Mesothelial cell of epicardium (in vitro differentiated cells): ENCODE measurements at regions not wholly inside any gene's neighbourhood (a gene's known extent, or its start where the extent isn't known, plus 50 kb on each side); places are given as distances from the start of the nearest gene placed in this dataset.
"Not testable (repeated sequence)": the region's sequence is repeated elsewhere in the genome, so short reads cannot be mapped to it uniquely, and the experiment has no call there.

Source experiments
- DNase-seq, 2 experiments: peaks; one replicate each; pipeline ENCODE4 v3.0.0; 2021; ENCODE audit warnings: low spot score in 2 of 2; ENCODE audit not compliant: unreplicated experiment in 2 of 2
- H3K27ac Mint-ChIP-seq: 2 replicates; pipeline ENCODE4 v1.8.0; 2021; ENCODE audit warnings: mixed read lengths
- H3K27me3 Mint-ChIP-seq: 2 replicates; pipeline ENCODE4 v1.8.0; 2021; ENCODE audit warnings: low read depth, mixed read lengths
- H3K36me3 Mint-ChIP-seq: 2 replicates; pipeline ENCODE4 v1.8.0; 2021; ENCODE audit warnings: mixed read lengths
- H3K4me1 Mint-ChIP-seq: 2 replicates; pipeline ENCODE4 v1.8.0; 2021; ENCODE audit warnings: mixed read lengths
- H3K4me3 Mint-ChIP-seq: 2 replicates; pipeline ENCODE4 v1.8.0; 2021; ENCODE audit warnings: mild to moderate bottlenecking, moderate library complexity, mixed read lengths
- H3K9me3 Mint-ChIP-seq: 2 replicates; pipeline ENCODE4 v1.8.0; 2021; ENCODE audit warnings: mixed read lengths
- TF ChIP-seq, protein P1 (sequence below): fragments of 200-600 bp; sonication (generic); IDR thresholded peaks from one replicate; pipeline ENCODE4 v1.5.0; 2021; ENCODE audit warnings: antibody characterized with exemption; ENCODE audit not compliant: unreplicated experiment

DNA sequence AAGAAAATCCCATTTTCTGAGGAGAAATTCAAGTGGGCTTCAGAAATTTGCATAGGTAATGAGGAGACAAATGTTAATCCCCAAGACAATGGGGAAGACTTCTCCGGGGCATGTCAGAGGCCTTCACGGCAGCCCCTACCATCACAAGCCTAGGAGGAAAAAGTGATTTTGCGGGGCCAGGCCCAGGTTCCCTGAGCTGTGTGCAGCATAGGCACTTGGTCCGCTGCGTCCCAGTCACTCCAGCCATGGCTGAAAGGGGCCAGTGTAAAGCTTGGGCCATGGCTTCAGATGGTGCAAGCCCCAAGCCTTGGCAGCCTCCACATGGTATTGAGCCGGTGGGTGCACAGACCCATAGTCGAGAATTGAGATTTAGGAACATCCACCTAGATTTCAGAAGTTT, 570.7 kb downstream of the KCNA4 start:
- TF ChIP-seq, protein P1, sequence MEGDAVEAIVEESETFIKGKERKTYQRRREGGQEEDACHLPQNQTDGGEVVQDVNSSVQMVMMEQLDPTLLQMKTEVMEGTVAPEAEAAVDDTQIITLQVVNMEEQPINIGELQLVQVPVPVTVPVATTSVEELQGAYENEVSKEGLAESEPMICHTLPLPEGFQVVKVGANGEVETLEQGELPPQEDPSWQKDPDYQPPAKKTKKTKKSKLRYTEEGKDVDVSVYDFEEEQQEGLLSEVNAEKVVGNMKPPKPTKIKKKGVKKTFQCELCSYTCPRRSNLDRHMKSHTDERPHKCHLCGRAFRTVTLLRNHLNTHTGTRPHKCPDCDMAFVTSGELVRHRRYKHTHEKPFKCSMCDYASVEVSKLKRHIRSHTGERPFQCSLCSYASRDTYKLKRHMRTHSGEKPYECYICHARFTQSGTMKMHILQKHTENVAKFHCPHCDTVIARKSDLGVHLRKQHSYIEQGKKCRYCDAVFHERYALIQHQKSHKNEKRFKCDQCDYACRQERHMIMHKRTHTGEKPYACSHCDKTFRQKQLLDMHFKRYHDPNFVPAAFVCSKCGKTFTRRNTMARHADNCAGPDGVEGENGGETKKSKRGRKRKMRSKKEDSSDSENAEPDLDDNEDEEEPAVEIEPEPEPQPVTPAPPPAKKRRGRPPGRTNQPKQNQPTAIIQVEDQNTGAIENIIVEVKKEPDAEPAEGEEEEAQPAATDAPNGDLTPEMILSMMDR, result no peak
- Mint-ChIP-seq H3K4me1 (peaks cover 10% of the 10 kb centered on the region), H3K27me3 (no peaks in the 10 kb centered on the region), H3K36me3 (no peaks in the 10 kb centered on the region), H3K27ac (no peak overlapping the region), H3K9me3 (peaks cover 11% of the 10 kb centered on the region), H3K4me3 (no peak overlapping the region)
- DNase-seq, result no peak

DNA sequence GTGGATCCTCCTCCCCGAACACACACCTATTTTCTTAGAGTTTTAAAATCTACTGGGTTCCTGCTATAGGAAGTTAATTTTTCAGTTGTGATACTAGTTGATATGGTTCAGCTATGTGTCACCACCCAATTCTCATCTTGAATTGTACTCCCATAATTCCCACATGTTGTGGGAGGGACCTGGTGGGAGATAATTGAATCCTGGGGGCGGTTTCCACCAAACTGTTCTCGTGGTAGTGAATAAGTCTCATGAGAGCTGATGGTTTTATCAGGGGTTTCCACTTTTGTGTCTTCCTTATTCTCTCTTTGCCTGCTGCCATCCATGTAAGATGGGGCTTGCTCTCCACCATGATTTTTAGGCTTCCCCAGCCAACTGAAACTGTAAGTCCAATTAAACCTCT, 571.6 kb downstream of the KCNA4 start:
- not testable (repeated sequence) for H3K27me3 Mint-ChIP-seq, H3K27ac Mint-ChIP-seq
- H3K9me3 Mint-ChIP-seq, result peaks cover 11% of the 10 kb centered on the region

DNA sequence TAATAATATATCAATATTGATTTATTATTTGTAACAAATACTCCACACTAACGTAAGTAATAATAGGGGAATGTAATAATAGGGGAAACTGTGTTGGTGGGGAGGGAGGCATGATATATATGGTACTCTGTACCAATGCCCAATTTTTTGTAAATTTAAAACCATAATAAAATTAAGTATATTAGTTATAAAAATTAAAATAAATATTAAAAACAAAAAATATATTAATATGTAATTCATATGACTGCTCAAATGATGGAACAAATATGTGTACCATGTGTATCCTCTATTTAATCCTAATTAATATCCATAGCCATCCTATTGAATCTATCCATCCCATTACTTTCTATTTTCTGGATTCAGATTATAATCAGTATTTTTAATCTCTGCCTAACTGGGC, 578.0 kb downstream of the KCNA4 start:
- Mint-ChIP-seq H3K4me1 (peaks cover 6% of the 10 kb centered on the region), H3K4me3 (no peak overlapping the region), H3K9me3 (peaks cover 9% of the 10 kb centered on the region), H3K36me3 (no peaks in the 10 kb centered on the region), H3K27ac (no peak overlapping the region), H3K27me3 (peaks cover 5% of the 10 kb centered on the region)
- TF ChIP-seq, protein P1, result no peak
- DNase-seq, result no peak

More for the DNA sequence above, 571.6 kb downstream of the KCNA4 start:
- H3K4me3 Mint-ChIP-seq, H3K36me3 Mint-ChIP-seq, H3K4me1 Mint-ChIP-seq, DNase-seq: not testable (repeated sequence)

DNA sequence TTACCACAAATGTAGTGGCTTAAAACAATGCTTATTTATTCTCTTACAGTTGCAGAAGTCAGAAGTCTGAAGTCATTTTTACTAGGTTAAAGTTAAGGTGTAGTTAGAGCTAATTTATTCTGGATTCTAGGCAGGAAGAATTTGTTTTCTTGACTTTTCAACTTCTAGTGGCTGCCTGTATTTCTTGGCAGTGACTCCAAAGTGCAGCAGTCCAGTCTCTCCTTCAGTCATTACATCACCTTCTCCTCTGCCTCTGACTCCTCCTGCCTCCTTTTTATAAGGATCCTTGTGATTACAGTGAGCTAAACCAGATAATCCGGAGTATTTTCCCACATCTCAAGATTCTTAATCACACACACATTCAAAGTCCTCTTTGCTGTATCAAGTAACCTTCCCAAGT, 581.4 kb downstream of the KCNA4 start:
- TF ChIP-seq, protein P1, result no peak
- H3K4me3 Mint-ChIP-seq, result no peak overlapping the region
- H3K9me3 Mint-ChIP-seq, result peaks cover 4% of the 10 kb centered on the region
- peaks cover 6% of the 10 kb centered on the region for H3K4me1 Mint-ChIP-seq
- H3K27ac Mint-ChIP-seq, result no peak overlapping the region
- no peak for DNase-seq
- H3K27me3 Mint-ChIP-seq, result peaks cover 5% of the 10 kb centered on the region
- no peaks in the 10 kb centered on the region for H3K36me3 Mint-ChIP-seq

DNA sequence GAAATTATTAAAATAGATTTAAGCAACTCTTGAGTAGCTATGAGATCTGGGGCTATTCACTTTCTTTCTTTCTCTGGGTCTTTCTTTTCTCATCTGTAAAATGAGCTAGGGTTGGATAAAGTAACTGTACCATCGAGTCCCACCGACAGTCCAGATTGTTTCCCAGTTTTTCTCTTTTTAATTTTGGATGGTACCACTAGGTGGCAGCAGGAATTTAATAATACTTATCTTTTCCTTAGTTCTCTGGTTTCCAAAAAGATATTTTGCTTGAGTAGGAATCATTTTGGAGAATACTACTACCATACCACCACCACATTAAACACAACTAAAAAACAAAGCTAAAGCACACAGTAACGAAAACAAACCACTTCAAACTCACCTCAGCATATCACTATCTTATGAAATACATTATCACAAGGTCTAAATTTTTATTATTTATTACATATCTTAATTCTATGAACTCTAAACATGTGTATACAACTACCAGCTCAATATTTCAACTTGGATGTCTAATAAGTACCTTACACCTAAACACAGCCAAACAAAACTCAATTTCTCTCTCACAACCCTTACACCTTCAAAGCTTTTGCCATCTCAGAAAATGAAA, 584.0 kb downstream of the KCNA4 start:
- TF ChIP-seq, protein P1, result peak; percentile 91
- no peak for DNase-seq
- Mint-ChIP-seq H3K9me3 (peaks cover 8% of the 10 kb centered on the region), H3K27me3 (peaks cover 8% of the 10 kb centered on the region), H3K36me3 (no peaks in the 10 kb centered on the region), H3K27ac (no peak overlapping the region), H3K4me1 (peaks cover 6% of the 10 kb centered on the region), H3K4me3 (no peak overlapping the region)

DNA sequence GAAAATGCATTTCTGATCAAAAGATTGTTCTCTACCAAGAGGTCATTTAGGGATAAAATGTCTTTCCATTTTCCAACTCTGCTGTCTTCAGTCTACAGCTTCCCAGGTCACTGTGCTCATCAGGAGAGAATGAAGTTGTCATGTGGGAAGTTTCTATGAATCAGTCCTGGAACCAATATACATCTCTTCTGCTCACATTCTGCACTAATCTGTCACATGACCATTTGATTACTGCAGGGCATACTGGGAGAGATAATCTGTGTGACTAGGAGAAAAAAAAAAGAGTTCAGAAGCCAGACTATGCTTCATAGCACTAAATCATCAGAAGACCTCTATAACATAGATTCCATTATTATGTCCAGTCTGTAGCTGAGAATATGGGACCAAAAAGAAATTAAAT, 611.5 kb downstream of the KCNA4 start:
- Mint-ChIP-seq H3K27me3 (peaks cover 24% of the 10 kb centered on the region), H3K36me3 (no peaks in the 10 kb centered on the region)

More for the DNA sequence above, 611.5 kb downstream of the KCNA4 start:
- no peak for DNase-seq
- Mint-ChIP-seq H3K27ac (no peak overlapping the region), H3K4me1 (no peaks in the 10 kb centered on the region), H3K4me3 (no peak overlapping the region), H3K9me3 (no peaks in the 10 kb centered on the region)
- TF ChIP-seq, protein P1, result no peak
